ENCODE measurements at regions not wholly inside any gene's neighbourhood (a gene's known extent, or its start where the extent isn't known, plus 50 kb on each side); places are given as distances from the start of the nearest gene placed in this dataset.

GRCh38 chr5:163260471-163260870 lies 176.9 kb upstream of the CCNG1 start:
- Histone ChIP-seq H3K9ac (ENCODE audit: low read depth, low read length) (no peak overlapping the region), H2AK9ac (replicated peaks; ENCODE audit: low read depth, low read length, poor library complexity) (no peak overlapping the region), H2BK5ac (ENCODE audit: low read depth, low read length, poor library complexity, severe bottlenecking) (no peak overlapping the region), H3K79me1 (ENCODE audit: low read depth in 1 of 2, low read length in 2 of 2) (no peaks in the 10 kb centered on the region), H3K56ac (ENCODE audit: extremely low read depth, insufficient read depth, low read length) (no peak overlapping the region), H4K5ac (ENCODE audit: low read depth, low read length) (no peak overlapping the region), H3K4me2 (ENCODE audit: low read depth, low read length) (no peak overlapping the region), H2BK15ac (ENCODE audit: low read depth, low read length) (no peak overlapping the region), H3K9me3 (ENCODE audit: control insufficient read depth, insufficient read depth, low read length) (peaks cover 6% of the 10 kb centered on the region), H3K4me3 (ENCODE audit: insufficient read depth, low read depth, low read length) (no peak overlapping the region), H2BK20ac (ENCODE audit: low read depth, low read length) (no peak overlapping the region), H2BK120ac (ENCODE audit: low read depth, low read length) (no peak overlapping the region), H3K36me3 (ENCODE audit: control insufficient read depth, insufficient read depth, low read length) (no peaks in the 10 kb centered on the region), H3K27ac (ENCODE audit: insufficient read depth, low read length) (no peak overlapping the region), H3K23ac (ENCODE audit: low read depth, low read length) (no peak overlapping the region), H3K9me1 (ENCODE audit: insufficient read depth, low read length) (no peaks in the 10 kb centered on the region), H3K27me3 (ENCODE audit: control insufficient read depth, insufficient read depth, low read length) (no peaks in the 10 kb centered on the region), H3K4ac (ENCODE audit: low read depth, low read length) (no peak overlapping the region), H2AFZ (replicated peaks; ENCODE audit: low read length, poor library complexity) (no peak overlapping the region), H3K18ac (ENCODE audit: low read depth, low read length) (no peak overlapping the region), H3K4me1 (ENCODE audit: control insufficient read depth, insufficient read depth, low read length) (no peaks in the 10 kb centered on the region), H4K8ac (ENCODE audit: low read depth in 2 of 2, low read length in 2 of 2) (no peak overlapping the region), H3K14ac (replicated peaks; ENCODE audit: low read depth, low read length) (no peak overlapping the region), H2AK5ac (ENCODE audit: low read depth, low read length) (no peak overlapping the region), H4K20me1 (ENCODE audit: insufficient read depth, low read length) (no peaks in the 10 kb centered on the region), H4K91ac (ENCODE audit: insufficient read depth, low read depth, low read length) (no peak overlapping the region)
- ChIA-PET POLR2A (ENCODE audit: unreplicated experiment) (no interaction called here), CTCF (no interaction called here)
- intact Hi-C loops (cut with micrococcal nuclease) = no loop called here
- in situ Hi-C loops (cut with MboI; ENCODE audit: low sequenced_read_pairs) = no loop called here
- TF ChIP-seq FOS (IDR thresholded peaks at IDR 0.05; ENCODE audit: low read depth, low read length) = no peak
- TF ChIP-seq RAD21 (IDR thresholded peaks at IDR 0.05; ENCODE audit: low read length) = no peak
- TF ChIP-seq BHLHE40 (IDR thresholded peaks at IDR 0.05; ENCODE audit: low read depth, low read length) = no peak
- no peak for TF ChIP-seq POLR2A (IDR thresholded peaks at IDR 0.05; ENCODE audit: low read depth, low read length)
- no peak for TF ChIP-seq MXI1 (IDR thresholded peaks at IDR 0.05; ENCODE audit: borderline replicate concordance, low read depth, low read length)
- no peak for TF ChIP-seq ELK1 (IDR thresholded peaks at IDR 0.05; ENCODE audit: borderline replicate concordance, low read depth, low read length)
- TF ChIP-seq NFE2L2 (IDR thresholded peaks at IDR 0.05; ENCODE audit: low read depth, low read length) = no peak
- DNase-seq = no peak
- no TSS peak for BruUV-seq (replicated peaks)
- dilution Hi-C loops (cut with HindIII; ENCODE audit: low sequenced_read_pairs, unreplicated experiment) = no loop called here
- no peak for ATAC-seq (ENCODE audit: low read depth)
- no CpG with 5 or more reads among the region's 2 CpGs for WGBS, 2 experiments (ENCODE audit: extremely low coverage in 2 of 2, insufficient read length in 1 of 2)

Data from IMR-90 (cell line).